ENCODE measurements at regions not wholly inside any gene's neighbourhood (a gene's known extent, or its start where the extent isn't known, plus 50 kb on each side); places are given as distances from the start of the nearest gene placed in this dataset.
A peak's percentile ranks its signal among the peaks of the same experiment; 100 is the strongest.

GRCh38 chr1:244918421-244919319 lies 54.3 kb upstream of the HNRNPU start:
- TF ChIP-seq CTCF (IDR thresholded peaks at IDR 0.05) (peak in 2 of 7 experiments; percentile 8 to 11), POLR2AphosphoS5 (IDR thresholded peaks at IDR 0.05) (no peak), POLR2A (IDR thresholded peaks at IDR 0.05) (no peak)

Measured in stomach (tissue), 4 donors.